ENCODE measurements at regions not wholly inside any gene's neighbourhood (a gene's known extent, or its start where the extent isn't known, plus 50 kb on each side); places are given as distances from the start of the nearest gene placed in this dataset.

DNA sequence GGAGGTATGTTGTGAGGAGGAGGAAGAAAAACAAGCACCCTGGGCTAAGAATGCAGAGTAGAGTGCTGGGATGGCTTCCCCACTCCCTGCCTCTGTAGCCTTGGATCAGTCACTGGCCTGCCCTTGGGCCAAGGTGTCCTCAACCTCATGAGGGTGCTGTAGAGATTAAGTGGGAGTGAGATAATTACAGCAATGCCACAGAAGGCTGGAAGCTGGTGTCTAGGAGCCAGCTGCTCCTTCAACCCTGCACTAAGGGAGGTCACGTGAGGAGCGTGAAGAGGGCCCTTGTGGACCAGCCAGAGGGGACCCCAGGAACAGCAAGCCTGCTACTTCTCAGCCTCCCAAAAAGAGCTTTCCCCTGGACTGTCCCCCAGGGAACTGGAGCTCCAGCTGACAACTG, 95.2 kb downstream of the TTC32 start:
- Histone ChIP-seq H3K4me1 (replicated peaks; ENCODE audit: insufficient read depth) (peaks cover 16% of the 10 kb centered on the region), H3K79me2 (ENCODE audit: low read depth) (no peaks in the 10 kb centered on the region), H3K4me3 (no peak overlapping the region), H2AFZ (no peak overlapping the region), H3K9me2 (ENCODE audit: insufficient read depth) (no peaks in the 10 kb centered on the region), H3K4me2 (no peak overlapping the region), H3K36me3 (ENCODE audit: low read depth) (no peaks in the 10 kb centered on the region), H4K20me1 (ENCODE audit: insufficient read depth) (no peaks in the 10 kb centered on the region), H3F3A (ENCODE audit: insufficient read depth, low read depth) (peaks cover 4% of the 10 kb centered on the region; the same call in 1 of the 2 replicates), H3K9me3 (ENCODE audit: insufficient read depth, low read depth) (no peaks in the 10 kb centered on the region; the same call in 1 of the 2 replicates), H3K27me3 (ENCODE audit: insufficient read depth, low read depth) (no peaks in the 10 kb centered on the region), H3K27ac (no peak overlapping the region)
- intact Hi-C loops (cut with micrococcal nuclease; ENCODE audit: unreplicated experiment): loop anchor here (10.0 kb wide), 1 partner anchor 128 kb away; no protein-coding TSS in a partner anchor
- DNase-seq: peak in 1 of 2 experiments; percentile 20
- POLR2A ChIA-PET (ENCODE audit: unreplicated experiment): no interaction called here
- TF ChIP-seq, protein P1, sequence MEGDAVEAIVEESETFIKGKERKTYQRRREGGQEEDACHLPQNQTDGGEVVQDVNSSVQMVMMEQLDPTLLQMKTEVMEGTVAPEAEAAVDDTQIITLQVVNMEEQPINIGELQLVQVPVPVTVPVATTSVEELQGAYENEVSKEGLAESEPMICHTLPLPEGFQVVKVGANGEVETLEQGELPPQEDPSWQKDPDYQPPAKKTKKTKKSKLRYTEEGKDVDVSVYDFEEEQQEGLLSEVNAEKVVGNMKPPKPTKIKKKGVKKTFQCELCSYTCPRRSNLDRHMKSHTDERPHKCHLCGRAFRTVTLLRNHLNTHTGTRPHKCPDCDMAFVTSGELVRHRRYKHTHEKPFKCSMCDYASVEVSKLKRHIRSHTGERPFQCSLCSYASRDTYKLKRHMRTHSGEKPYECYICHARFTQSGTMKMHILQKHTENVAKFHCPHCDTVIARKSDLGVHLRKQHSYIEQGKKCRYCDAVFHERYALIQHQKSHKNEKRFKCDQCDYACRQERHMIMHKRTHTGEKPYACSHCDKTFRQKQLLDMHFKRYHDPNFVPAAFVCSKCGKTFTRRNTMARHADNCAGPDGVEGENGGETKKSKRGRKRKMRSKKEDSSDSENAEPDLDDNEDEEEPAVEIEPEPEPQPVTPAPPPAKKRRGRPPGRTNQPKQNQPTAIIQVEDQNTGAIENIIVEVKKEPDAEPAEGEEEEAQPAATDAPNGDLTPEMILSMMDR (conservative IDR thresholded peaks at IDR 0.05): no peak
- no peak for TF ChIP-seq EZH2 (IDR thresholded peaks at IDR 0.05; ENCODE audit: low read depth)
- CTCF ChIA-PET: no interaction called here
- BruUV-seq (replicated peaks): no TSS peak

DNA sequence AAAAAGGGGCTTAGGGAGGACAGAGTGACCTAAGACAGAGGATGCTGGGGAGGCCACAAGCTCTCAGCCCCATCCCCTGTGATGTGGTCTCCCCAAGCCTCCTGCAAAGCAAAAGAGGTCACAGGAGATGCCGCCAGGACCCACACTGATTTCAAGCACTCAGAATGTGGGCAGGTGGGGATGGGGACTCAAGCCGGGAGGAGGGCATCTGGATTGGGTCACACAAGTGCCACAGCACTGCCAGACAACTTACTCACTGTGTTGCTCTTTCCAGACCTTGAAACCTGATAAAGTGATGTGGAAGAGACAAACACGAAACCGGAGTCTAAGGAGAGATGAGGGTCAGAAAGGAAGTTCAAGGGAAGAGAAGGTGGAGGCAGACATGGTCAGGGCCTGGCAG, 95.7 kb downstream of the TTC32 start:
- H3K4me1 ChIP-seq (replicated peaks; ENCODE audit: insufficient read depth): peaks cover 19% of the 10 kb centered on the region
- no peaks in the 10 kb centered on the region for H3K27me3 ChIP-seq (ENCODE audit: insufficient read depth, low read depth)
- no peak overlapping the region for H2AFZ ChIP-seq
- ChIA-PET POLR2A (ENCODE audit: unreplicated experiment) (interaction anchor here (0.6 kb wide), 1 partner anchor 64 kb away, joined by 3 read pairs; no protein-coding TSS in a partner anchor), CTCF (no interaction called here)
- H3K4me2 ChIP-seq: no peak overlapping the region
- no peaks in the 10 kb centered on the region; the same call in 1 of the 2 replicates for H3K9me3 ChIP-seq (ENCODE audit: insufficient read depth, low read depth)
- H4K20me1 ChIP-seq (ENCODE audit: insufficient read depth): no peaks in the 10 kb centered on the region
- intact Hi-C loops (cut with micrococcal nuclease; ENCODE audit: unreplicated experiment): loop anchor here (10.0 kb wide), 1 partner anchor 129 kb away; no protein-coding TSS in a partner anchor
- H3K9me2 ChIP-seq (ENCODE audit: insufficient read depth): no peaks in the 10 kb centered on the region
- no peak overlapping the region for H3K27ac ChIP-seq
- H3K79me2 ChIP-seq (ENCODE audit: low read depth): no peaks in the 10 kb centered on the region
- H3K36me3 ChIP-seq (ENCODE audit: low read depth): no peaks in the 10 kb centered on the region
- no TSS peak for BruUV-seq (replicated peaks)
- DNase-seq: peak in 1 of 2 experiments; percentile 25
- TF ChIP-seq, protein P1 (conservative IDR thresholded peaks at IDR 0.05): no peak
- TF ChIP-seq EZH2 (IDR thresholded peaks at IDR 0.05; ENCODE audit: low read depth): no peak
- peaks cover 5% of the 10 kb centered on the region; the same call in 1 of the 2 replicates for H3F3A ChIP-seq (ENCODE audit: insufficient read depth, low read depth)
- H3K4me3 ChIP-seq: no peak overlapping the region

DNA sequence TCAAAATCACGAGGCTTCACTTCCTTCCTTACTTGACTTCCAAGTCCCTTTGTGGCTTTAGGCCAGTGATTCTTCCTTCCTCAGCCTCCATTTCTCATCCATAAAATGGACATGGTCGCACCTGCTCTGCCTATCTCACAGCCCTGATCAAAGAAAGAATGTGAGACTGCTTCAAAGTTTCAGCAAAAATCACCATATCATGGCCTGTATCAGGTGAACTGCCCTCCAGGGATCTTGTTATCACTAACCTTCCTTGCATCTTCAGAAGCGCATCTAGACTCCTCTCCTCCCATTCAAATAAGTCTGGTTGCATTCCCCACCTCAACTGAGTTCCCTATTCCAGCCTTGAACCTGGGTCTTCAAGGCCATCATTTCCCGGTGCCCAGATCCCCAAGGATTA, 96.5 kb downstream of the TTC32 start:
- intact Hi-C loops (cut with micrococcal nuclease; ENCODE audit: unreplicated experiment): loop anchor here (10.0 kb wide), 1 partner anchor 130 kb away; no protein-coding TSS in a partner anchor
- Histone ChIP-seq H3K79me2 (ENCODE audit: low read depth) (no peaks in the 10 kb centered on the region), H3K27me3 (ENCODE audit: insufficient read depth, low read depth) (no peaks in the 10 kb centered on the region), H4K20me1 (ENCODE audit: insufficient read depth) (no peaks in the 10 kb centered on the region), H3K4me1 (replicated peaks; ENCODE audit: insufficient read depth) (peaks cover 27% of the 10 kb centered on the region), H3F3A (ENCODE audit: insufficient read depth, low read depth) (peaks cover 10% of the 10 kb centered on the region; the same call in 1 of the 2 replicates), H3K36me3 (ENCODE audit: low read depth) (no peaks in the 10 kb centered on the region), H2AFZ (no peak overlapping the region), H3K9me2 (ENCODE audit: insufficient read depth) (no peaks in the 10 kb centered on the region), H3K27ac (no peak overlapping the region), H3K9me3 (ENCODE audit: insufficient read depth, low read depth) (no peaks in the 10 kb centered on the region; the same call in 1 of the 2 replicates), H3K4me2 (no peak overlapping the region), H3K4me3 (no peak overlapping the region)
- no TSS peak for BruUV-seq (replicated peaks)
- CTCF ChIA-PET: no interaction called here
- no peak for DNase-seq
- POLR2A ChIA-PET (ENCODE audit: unreplicated experiment): interaction anchor here (0.6 kb wide), 1 partner anchor 64 kb away, joined by 3 read pairs; no protein-coding TSS in a partner anchor
- TF ChIP-seq, protein P1 (conservative IDR thresholded peaks at IDR 0.05): no peak
- no peak for TF ChIP-seq EZH2 (IDR thresholded peaks at IDR 0.05; ENCODE audit: low read depth)
